GM12873 (cell line): ENCODE measurements at regions not wholly inside any gene's neighbourhood (a gene's known extent, or its start where the extent isn't known, plus 50 kb on each side); places are given as distances from the start of the nearest gene placed in this dataset.

ENCODE experiments used
- CTCF ChIP-seq: IDR thresholded peaks from 2 replicates; pipeline ENCODE4 v1.5.1; 2012; ENCODE audit warnings: low read depth, mild to moderate bottlenecking, moderate library complexity, low read length, control low read depth; ENCODE audit not compliant: insufficient read depth; ENCODE audit errors: missing control alignments

DNA sequence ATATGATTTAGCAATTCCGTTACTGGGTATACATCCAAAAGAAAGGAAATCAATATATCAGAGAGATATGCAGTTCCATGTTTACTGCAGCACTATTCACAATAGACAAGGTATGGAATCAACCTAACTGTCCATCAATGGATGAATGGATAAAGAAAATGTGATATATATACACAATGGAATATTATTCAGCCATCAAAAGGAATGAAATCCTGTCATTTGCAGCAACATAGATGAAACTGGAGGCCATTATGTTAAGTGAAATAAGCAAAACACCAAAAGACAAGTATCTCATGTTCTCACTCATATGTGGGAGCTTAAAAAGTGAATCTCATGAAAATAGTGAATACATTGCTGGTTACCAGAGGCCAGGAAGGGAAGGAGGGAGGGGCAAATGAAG, 390.8 kb downstream of the ZFHX3 start:
- TF ChIP-seq CTCF, result no peak

- no peak for TF ChIP-seq CTCF
Observed at GRCh38 chr16:72654535-72654934, 393.4 kb downstream of the ZFHX3 start.

- TF ChIP-seq CTCF, result no peak
Observed at GRCh38 chr16:72649254-72649944, 398.5 kb downstream of the ZFHX3 start.

GRCh38 chr16:72646615-72647014, 401.3 kb downstream of the ZFHX3 start:
- no peak for TF ChIP-seq CTCF

DNA sequence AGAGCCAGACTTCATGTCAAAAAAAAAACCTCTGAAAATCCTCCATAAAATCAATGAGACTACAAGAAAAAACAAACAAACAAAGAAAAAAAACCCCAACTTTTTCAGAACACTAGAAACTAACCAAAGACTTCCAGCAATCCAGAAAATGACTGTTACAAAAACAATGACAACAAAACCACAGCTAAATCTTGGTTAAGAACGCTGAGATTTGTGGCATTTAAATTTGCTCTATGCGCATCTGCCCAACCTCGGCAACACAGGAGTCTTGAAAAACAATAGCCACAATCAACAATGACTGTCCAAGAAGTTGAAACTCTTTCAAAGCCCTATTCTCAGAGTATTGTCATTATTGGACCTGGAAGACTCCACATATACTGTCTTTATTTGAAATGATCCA, 402.4 kb downstream of the ZFHX3 start:
- no peak for TF ChIP-seq CTCF

GRCh38 chr16:72644911-72645310, 403.0 kb downstream of the ZFHX3 start:
- TF ChIP-seq CTCF, result no peak

DNA sequence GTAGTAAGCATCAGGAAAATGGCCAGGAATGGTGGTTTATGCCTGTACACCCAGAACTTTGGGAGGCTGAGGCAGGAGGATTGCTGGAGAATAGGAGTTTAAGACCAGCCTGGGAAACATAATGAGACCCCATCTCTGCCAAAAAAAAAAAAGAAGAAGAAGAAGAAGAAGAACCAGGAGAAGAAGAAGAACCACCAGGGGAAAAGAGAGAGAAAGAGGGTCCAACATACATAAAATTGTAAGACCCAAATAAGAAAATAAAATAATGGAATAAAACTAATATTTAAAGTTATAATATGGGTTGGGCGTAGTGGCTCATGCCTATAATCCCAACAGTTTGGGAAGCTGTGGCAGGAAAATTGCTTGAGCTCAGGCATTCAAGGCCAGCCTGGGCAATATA, 408.4 kb downstream of the ZFHX3 start:
- no peak for TF ChIP-seq CTCF
